Esophagus muscularis mucosa (tissue), 4 donors: ENCODE measurements at regions not wholly inside any gene's neighbourhood (a gene's known extent, or its start where the extent isn't known, plus 50 kb on each side); places are given as distances from the start of the nearest gene placed in this dataset.

Source experiments
- DNase-seq: peaks from one replicate; pipeline ENCODE4 v3.0.0-alpha.2; 2017; ENCODE audit errors: extremely low spot score
- H3K27ac ChIP-seq, 4 donors: fragments of 200-600 bp; sonication (generic); replicated peaks in 1 of 4; 1 replicate in 3 of 4; 2 replicates in 1 of 4; pipeline ENCODE4 v1.5.1; 2016 to 2019; ENCODE audit warnings: mild to moderate bottlenecking in 1 of 4
- H3K27me3 ChIP-seq, 4 donors: fragments of 200-600 bp; sonication (generic); one replicate each; pipeline versions ENCODE4 v1.5.1 to v1.6.0; 2016 to 2019
- H3K36me3 ChIP-seq, 4 donors: fragments of 200-600 bp; sonication (generic); one replicate each; pipeline ENCODE4 v1.5.1; 2016 to 2019
- H3K4me1 ChIP-seq, 4 donors: fragments of 200-600 bp; sonication (generic); one replicate each; pipeline ENCODE4 v1.5.1; 2016 to 2019
- H3K4me3 ChIP-seq, 4 donors: fragments of 200-600 bp; sonication (generic); 1 replicate in 2 of 4; 2 replicates in 2 of 4; pipeline ENCODE4 v1.5.1; 2016 to 2019; ENCODE audit warnings: mild to moderate bottlenecking in 4 of 4, moderate library complexity in 1 of 4
- H3K9me3 ChIP-seq, 4 donors: fragments of 200-600 bp; sonication (generic); 1 replicate in 3 of 4; 2 replicates in 1 of 4; pipeline ENCODE4 v1.5.1; 2016 to 2019
- CTCF ChIP-seq, 3 experiments: fragments of 200-600 bp in 2 of 3; fragments of 450-650 bp in 1 of 3; sonication (generic) in 2 of 3; IDR thresholded peaks; one replicate each; pipeline ENCODE4 v1.5.1; 2017 to 2019; ENCODE audit warnings: antibody characterized with exemption in 3 of 3, mild to moderate bottlenecking in 2 of 3, moderate library complexity in 1 of 3
- EP300 ChIP-seq: sonication (generic); formaldehyde crosslinking; IDR thresholded peaks from one replicate; pipeline ENCODE4 v1.6.1; 2017; ENCODE audit warnings: antibody characterized with exemption
- POLR2A ChIP-seq: fragments of 450-650 bp; IDR thresholded peaks from one replicate; pipeline ENCODE4 v1.6.1; 2017; ENCODE audit warnings: antibody characterized with exemption, moderate library complexity, mild to moderate bottlenecking, low read depth
- POLR2AphosphoS5 ChIP-seq, 2 donors: sonication (generic); formaldehyde crosslinking; IDR thresholded peaks; one replicate each; pipeline ENCODE4 v1.6.1; 2017; ENCODE audit warnings: antibody characterized with exemption in 2 of 2
- WGBS: methylation state at CpG from one replicate; pipeline ENCODE4 v1.1.5; 2018; 5-methylcytosine and 5-hydroxymethylcytosine counted together
- intact Hi-C: fragments of 100-400 bp; cut with DNase I; formaldehyde crosslinking; loops from one replicate; pipeline ENCODE4 v1.15.1; 2023

- Histone ChIP-seq H3K4me1 (no peaks in the 10 kb centered on the region), H3K9me3 (no peaks in the 10 kb centered on the region), H3K27ac (no peak overlapping the region), H3K36me3 (no peaks in the 10 kb centered on the region), H3K27me3 (peaks cover 0 to 22% (median 0%) of the 10 kb centered on the region in 4 donors), H3K4me3 (no peak overlapping the region)
- 70% methylated on average over 7 of the region's 7 CpGs for WGBS
- TF ChIP-seq CTCF (IDR thresholded peaks at IDR 0.05) = no peak
- no peak for TF ChIP-seq POLR2AphosphoS5 (IDR thresholded peaks at IDR 0.05)
- TF ChIP-seq EP300 = no peak
- TF ChIP-seq POLR2A = no peak
- intact Hi-C loops = no loop called here
- peak; percentile 87 for DNase-seq
Observed at GRCh38 chr18:78419171-78419570, 560.4 kb upstream of the SALL3 start.

DNA sequence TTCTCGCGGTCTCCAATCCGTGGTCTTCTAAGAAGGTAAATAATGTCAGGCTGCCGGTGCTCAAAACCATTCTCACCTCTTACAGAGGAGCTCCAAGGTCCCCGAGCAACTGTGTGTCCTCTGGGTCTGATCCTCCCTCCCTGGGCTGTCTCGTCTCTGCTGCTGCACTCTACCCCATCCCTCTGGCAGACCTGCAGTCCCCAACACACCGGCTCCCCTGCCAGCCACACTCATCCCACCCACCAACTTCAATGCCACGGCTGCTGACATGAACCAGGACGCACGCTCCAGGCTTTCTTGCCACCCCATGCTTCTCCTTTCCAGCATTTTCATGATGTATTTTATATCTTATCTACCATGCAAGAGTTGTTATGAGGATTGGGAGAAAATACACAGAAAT lies 559.5 kb upstream of the SALL3 start:
- Histone ChIP-seq H3K36me3 (no peaks in the 10 kb centered on the region), H3K4me3 (no peak overlapping the region), H3K9me3 (no peaks in the 10 kb centered on the region), H3K27me3 (peaks cover 0 to 19% (median 0%) of the 10 kb centered on the region in 4 donors), H3K4me1 (no peaks in the 10 kb centered on the region), H3K27ac (no peak overlapping the region)
- intact Hi-C loops = no loop called here
- no peak for TF ChIP-seq CTCF (IDR thresholded peaks at IDR 0.05)
- DNase-seq = peak; percentile 68
- 91% methylated on average over 10 of the region's 10 CpGs for WGBS

GRCh38 chr18:78421392-78421791 lies 558.2 kb upstream of the SALL3 start:
- intact Hi-C loops = no loop called here
- no peak for TF ChIP-seq CTCF (IDR thresholded peaks at IDR 0.05)
- TF ChIP-seq POLR2AphosphoS5 (IDR thresholded peaks at IDR 0.05) = no peak
- TF ChIP-seq EP300 = no peak
- no peak for TF ChIP-seq POLR2A
- Histone ChIP-seq H3K9me3 (no peaks in the 10 kb centered on the region), H3K27me3 (peaks cover 0 to 19% (median 0%) of the 10 kb centered on the region in 4 donors), H3K36me3 (no peaks in the 10 kb centered on the region), H3K27ac (no peak overlapping the region), H3K4me3 (no peak overlapping the region), H3K4me1 (no peaks in the 10 kb centered on the region)
- peak; percentile 60 for DNase-seq
- 100% methylated on average over 1 of the region's 1 CpG for WGBS

- no peak overlapping the region for H3K4me3 ChIP-seq
- intact Hi-C loops = no loop called here
- H3K36me3 ChIP-seq = no peaks in the 10 kb centered on the region
- no peaks in the 10 kb centered on the region for H3K9me3 ChIP-seq
- no peak for TF ChIP-seq CTCF (IDR thresholded peaks at IDR 0.05)
- TF ChIP-seq EP300 = no peak
- TF ChIP-seq POLR2AphosphoS5 (IDR thresholded peaks at IDR 0.05) = no peak
- TF ChIP-seq POLR2A = no peak
- H3K4me1 ChIP-seq = no peaks in the 10 kb centered on the region
- DNase-seq = peak; percentile 74
- H3K27ac ChIP-seq = no peak overlapping the region
- peaks cover 0 to 19% (median 0%) of the 10 kb centered on the region in 4 donors for H3K27me3 ChIP-seq
- 77% methylated on average over 7 of the region's 7 CpGs for WGBS
Observed at GRCh38 chr18:78422336-78422735, 557.3 kb upstream of the SALL3 start.

DNA sequence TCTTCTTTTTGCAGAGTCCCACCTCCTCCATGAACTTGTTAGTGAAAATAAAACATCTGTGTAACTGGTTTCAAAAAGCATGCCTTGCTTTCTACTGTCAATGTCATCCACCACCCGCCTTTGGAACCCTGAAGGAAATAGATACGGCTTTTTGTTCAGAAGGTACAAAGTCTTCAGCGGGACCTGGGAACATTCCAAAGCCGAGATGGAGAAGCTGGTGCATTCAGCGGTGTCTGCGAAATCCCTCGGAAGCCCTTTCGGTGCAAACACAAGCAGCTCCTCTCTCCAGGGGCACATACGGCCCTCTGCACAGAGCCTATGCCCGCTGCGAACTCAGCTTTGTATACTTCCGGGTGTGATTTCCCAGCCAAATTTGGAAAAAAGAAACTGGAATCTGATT lies 555.8 kb upstream of the SALL3 start:
- H3K9me3 ChIP-seq = no peaks in the 10 kb centered on the region
- H3K4me1 ChIP-seq = no peaks in the 10 kb centered on the region
- peak; percentile 45 for DNase-seq
- intact Hi-C loops = no loop called here
- no peaks in the 10 kb centered on the region for H3K36me3 ChIP-seq
- TF ChIP-seq POLR2A (no peak), EP300 (no peak), CTCF (IDR thresholded peaks at IDR 0.05) (no peak), POLR2AphosphoS5 (IDR thresholded peaks at IDR 0.05) (no peak)
- H3K4me3 ChIP-seq = no peak overlapping the region
- peaks cover 0 to 19% (median 0%) of the 10 kb centered on the region in 4 donors for H3K27me3 ChIP-seq
- no peak overlapping the region for H3K27ac ChIP-seq
- 86% methylated on average over 12 of the region's 12 CpGs for WGBS
